ENCODE measurements at regions not wholly inside any gene's neighbourhood (a gene's known extent, or its start where the extent isn't known, plus 50 kb on each side); places are given as distances from the start of the nearest gene placed in this dataset.

DNA sequence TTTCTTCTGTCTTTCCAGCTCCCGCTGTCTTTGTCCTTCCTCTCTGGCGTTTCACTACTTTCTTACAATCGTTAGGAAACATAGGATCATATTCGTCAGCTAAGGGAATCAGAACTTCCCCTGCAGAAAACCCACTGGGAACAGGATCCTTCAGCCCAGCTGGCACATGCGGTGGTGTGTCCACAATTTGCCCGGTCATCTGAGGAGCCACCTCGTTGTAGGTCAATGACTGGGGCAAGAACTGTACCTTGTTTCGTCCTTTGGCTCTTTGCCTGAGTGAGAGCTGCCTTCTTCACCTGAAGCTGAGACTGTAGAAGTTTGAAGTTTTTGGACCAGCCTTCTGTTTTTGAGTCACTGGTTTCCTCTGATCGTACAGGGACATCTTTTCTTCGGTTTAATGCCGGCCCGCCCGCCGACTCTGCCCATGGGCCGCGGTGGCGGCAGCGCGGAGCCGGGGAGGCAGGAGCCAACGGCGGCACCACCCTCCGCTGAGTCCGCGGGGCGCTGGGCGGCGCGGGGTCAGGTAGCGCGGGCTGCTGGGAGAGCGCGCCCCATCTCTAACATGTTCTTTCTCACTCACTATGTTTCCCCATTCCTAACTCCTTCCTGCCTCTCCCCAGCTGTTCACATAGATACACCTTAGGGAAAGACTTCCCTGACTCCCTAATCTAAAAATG lies 214.1 kb upstream of the NANOGP8 start:
- TF ChIP-seq, protein P1, sequence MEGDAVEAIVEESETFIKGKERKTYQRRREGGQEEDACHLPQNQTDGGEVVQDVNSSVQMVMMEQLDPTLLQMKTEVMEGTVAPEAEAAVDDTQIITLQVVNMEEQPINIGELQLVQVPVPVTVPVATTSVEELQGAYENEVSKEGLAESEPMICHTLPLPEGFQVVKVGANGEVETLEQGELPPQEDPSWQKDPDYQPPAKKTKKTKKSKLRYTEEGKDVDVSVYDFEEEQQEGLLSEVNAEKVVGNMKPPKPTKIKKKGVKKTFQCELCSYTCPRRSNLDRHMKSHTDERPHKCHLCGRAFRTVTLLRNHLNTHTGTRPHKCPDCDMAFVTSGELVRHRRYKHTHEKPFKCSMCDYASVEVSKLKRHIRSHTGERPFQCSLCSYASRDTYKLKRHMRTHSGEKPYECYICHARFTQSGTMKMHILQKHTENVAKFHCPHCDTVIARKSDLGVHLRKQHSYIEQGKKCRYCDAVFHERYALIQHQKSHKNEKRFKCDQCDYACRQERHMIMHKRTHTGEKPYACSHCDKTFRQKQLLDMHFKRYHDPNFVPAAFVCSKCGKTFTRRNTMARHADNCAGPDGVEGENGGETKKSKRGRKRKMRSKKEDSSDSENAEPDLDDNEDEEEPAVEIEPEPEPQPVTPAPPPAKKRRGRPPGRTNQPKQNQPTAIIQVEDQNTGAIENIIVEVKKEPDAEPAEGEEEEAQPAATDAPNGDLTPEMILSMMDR (IDR thresholded peaks at IDR 0.05), result no peak
- no peak for TF ChIP-seq POLR2A (IDR thresholded peaks at IDR 0.05)
- no peak for TF ChIP-seq EP300 (IDR thresholded peaks at IDR 0.05)

Data from ovary (tissue), 3 donors.